ENCODE measurements at regions not wholly inside any gene's neighbourhood (a gene's known extent, or its start where the extent isn't known, plus 50 kb on each side); places are given as distances from the start of the nearest gene placed in this dataset.
"Not testable (repeated sequence)": the region's sequence is repeated elsewhere in the genome, so short reads cannot be mapped to it uniquely, and the experiment has no call there.

- no peak for DNase-seq (ENCODE audit: low spot score in 2 of 2)
- Histone ChIP-seq H3K4me1 (no peaks in the 10 kb centered on the region), H3K36me3 (replicated peaks) (no peaks in the 10 kb centered on the region), H3K9me3 (no peaks in the 10 kb centered on the region), H3K4me3 (no peak overlapping the region), H3K27me3 (ENCODE audit: low read depth) (peaks cover 16% of the 10 kb centered on the region; the same call in 1 of the 2 replicates)
- in situ Hi-C loops (cut with MboI; ENCODE audit: low sequenced_read_pairs) = loop anchor here (5.0 to 10.0 kb wide), 2 partner anchors 133 to 385 kb away; no protein-coding TSS in a partner anchor
Measured at GRCh38 chr15:98289747-98290146, 329.2 kb downstream of the ARRDC4 start.

DNA sequence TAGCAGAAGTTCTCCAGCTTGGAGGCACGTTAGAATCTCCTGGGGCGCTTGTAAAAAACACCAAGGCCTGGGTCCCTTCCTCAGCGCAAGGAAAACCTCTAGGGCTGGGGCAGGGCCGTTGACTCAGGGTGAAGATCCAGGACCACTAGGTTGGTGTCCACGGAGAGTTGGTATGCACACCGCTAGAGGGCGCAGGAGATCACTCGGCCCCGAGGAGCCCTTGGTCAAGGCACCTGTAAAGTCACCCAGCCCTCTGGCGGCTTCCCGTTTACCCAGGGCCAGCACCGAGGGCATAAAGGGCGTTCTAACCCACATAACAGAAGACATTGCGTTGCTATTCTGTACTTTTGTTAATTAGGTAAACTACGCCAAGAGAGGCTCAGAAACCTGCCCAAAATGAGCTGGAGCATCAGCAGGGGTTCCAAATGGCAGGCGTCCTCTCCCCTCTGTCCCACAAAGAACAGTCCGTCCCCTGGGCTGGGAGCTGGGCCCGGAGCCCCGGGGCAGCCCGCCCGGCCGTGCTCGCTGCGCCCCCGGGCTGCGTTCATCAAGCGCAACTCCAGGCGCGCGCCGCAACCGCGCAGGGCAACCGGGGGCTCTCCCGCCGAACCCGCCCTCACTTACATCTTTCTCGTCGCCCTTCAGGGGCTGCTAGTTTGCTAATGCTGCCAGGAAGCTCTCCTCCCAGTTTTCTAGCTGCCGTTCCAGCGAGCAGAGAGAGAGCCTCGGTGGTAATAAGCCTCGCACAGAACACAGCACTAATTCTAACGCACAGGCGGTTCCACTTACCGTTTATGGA is 332.1 kb downstream of the ARRDC4 start:
- Histone ChIP-seq H3K4me3 (no peak overlapping the region), H3K27me3 (ENCODE audit: low read depth) (peaks cover 16% of the 10 kb centered on the region; the same call in 1 of the 2 replicates), H3K36me3 (replicated peaks) (no peaks in the 10 kb centered on the region), H3K9me3 (no peaks in the 10 kb centered on the region), H3K4me1 (no peaks in the 10 kb centered on the region)
- in situ Hi-C loops (cut with MboI; ENCODE audit: low sequenced_read_pairs) = loop anchor here (5.0 to 10.0 kb wide), 2 partner anchors 130 to 388 kb away; no protein-coding TSS in a partner anchor
- peak; percentile 32 to 85 for DNase-seq (ENCODE audit: low spot score in 2 of 2)

- in situ Hi-C loops (cut with MboI; ENCODE audit: low sequenced_read_pairs) = loop anchor here (5.0 to 10.0 kb wide), 2 partner anchors 128 to 389 kb away; no protein-coding TSS in a partner anchor
- no peaks in the 10 kb centered on the region for H3K9me3 ChIP-seq
Measured at GRCh38 chr15:98294126-98294525, 333.6 kb downstream of the ARRDC4 start.

GRCh38 chr15:98295101-98295759 is 334.7 kb downstream of the ARRDC4 start:
- not testable (repeated sequence) for H3K4me1 ChIP-seq; H3K36me3 ChIP-seq (replicated peaks); H3K4me3 ChIP-seq; H3K9me3 ChIP-seq
- in situ Hi-C loops (cut with MboI; ENCODE audit: low sequenced_read_pairs) = loop anchor here (10.0 kb wide), 1 partner anchor 390 kb away; no protein-coding TSS in a partner anchor
- peak; percentile 28 to 45 for DNase-seq (ENCODE audit: low spot score in 2 of 2)
- H3K27me3 ChIP-seq (ENCODE audit: low read depth) = peaks cover 16% of the 10 kb centered on the region; the same call in 1 of the 2 replicates

More at GRCh38 chr15:98294126-98294525, 333.6 kb downstream of the ARRDC4 start:
- Histone ChIP-seq H3K27me3 (ENCODE audit: low read depth) (peaks cover 16% of the 10 kb centered on the region; the same call in 1 of the 2 replicates), H3K4me3 (no peak overlapping the region), H3K36me3 (replicated peaks) (no peaks in the 10 kb centered on the region), H3K4me1 (no peaks in the 10 kb centered on the region)
- no peak for DNase-seq (ENCODE audit: low spot score in 2 of 2)

GRCh38 chr15:98296653-98297052 is 336.1 kb downstream of the ARRDC4 start:
- H3K27me3 ChIP-seq (ENCODE audit: low read depth) = peaks cover 16% of the 10 kb centered on the region; the same call in 1 of the 2 replicates
- no peaks in the 10 kb centered on the region for H3K9me3 ChIP-seq
- in situ Hi-C loops (cut with MboI; ENCODE audit: low sequenced_read_pairs) = loop anchor here (10.0 kb wide), 1 partner anchor 392 kb away; no protein-coding TSS in a partner anchor
- no peak overlapping the region for H3K4me3 ChIP-seq
- DNase-seq (ENCODE audit: low spot score in 2 of 2) = no peak
- no peaks in the 10 kb centered on the region for H3K36me3 ChIP-seq (replicated peaks)
- no peaks in the 10 kb centered on the region for H3K4me1 ChIP-seq

GRCh38 chr15:98304371-98304770 is 343.9 kb downstream of the ARRDC4 start:
- no peak for DNase-seq (ENCODE audit: low spot score in 2 of 2)
- Histone ChIP-seq H3K4me1 (no peaks in the 10 kb centered on the region), H3K36me3 (replicated peaks) (no peaks in the 10 kb centered on the region), H3K27me3 (ENCODE audit: low read depth) (peaks cover 6% of the 10 kb centered on the region; the same call in 1 of the 2 replicates), H3K4me3 (no peak overlapping the region), H3K9me3 (no peaks in the 10 kb centered on the region)
- in situ Hi-C loops (cut with MboI; ENCODE audit: low sequenced_read_pairs) = no loop called here

- Histone ChIP-seq H3K36me3 (replicated peaks) (no peaks in the 10 kb centered on the region), H3K4me1 (no peaks in the 10 kb centered on the region), H3K9me3 (no peaks in the 10 kb centered on the region), H3K4me3 (no peak overlapping the region), H3K27me3 (ENCODE audit: low read depth) (peaks cover 6% of the 10 kb centered on the region; the same call in 1 of the 2 replicates)
- in situ Hi-C loops (cut with MboI; ENCODE audit: low sequenced_read_pairs) = no loop called here
- no peak for DNase-seq (ENCODE audit: low spot score in 2 of 2)
Measured at GRCh38 chr15:98308117-98308516, 340.2 kb upstream of the IGF1R start.

DNA sequence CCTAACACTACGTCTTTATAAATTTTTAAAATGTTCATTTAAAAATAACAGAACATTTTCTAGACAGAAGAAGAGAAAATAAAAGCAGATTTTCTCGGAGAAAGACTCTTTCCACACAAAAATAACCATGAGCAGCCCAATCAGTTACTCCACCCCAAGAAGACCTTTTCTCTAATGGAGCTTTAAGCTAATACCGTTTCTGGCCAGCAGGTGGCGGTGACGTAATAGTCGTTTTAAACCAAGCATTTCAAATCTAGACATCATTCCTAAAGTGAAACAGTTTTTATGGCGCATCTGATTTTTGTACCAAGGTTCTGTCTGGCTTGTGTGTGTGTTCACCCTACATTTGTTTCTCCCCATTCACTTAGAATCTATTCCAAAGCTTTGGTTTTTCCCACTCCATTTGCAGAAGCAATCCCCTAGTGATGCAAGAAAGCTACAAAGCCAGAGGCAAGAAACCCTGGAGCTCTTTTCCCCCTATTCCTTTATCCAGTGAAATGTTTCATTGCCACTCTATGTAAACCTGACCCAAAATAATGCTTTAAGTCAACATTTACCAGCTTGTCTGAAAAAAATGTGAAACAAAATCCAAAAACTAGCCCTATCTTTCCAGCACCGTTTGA is 336.7 kb upstream of the IGF1R start:
- DNase-seq (ENCODE audit: low spot score in 2 of 2) = peak; percentile 29 to 85
- Histone ChIP-seq H3K4me3 (no peak overlapping the region), H3K27me3 (ENCODE audit: low read depth) (no peaks in the 10 kb centered on the region), H3K9me3 (no peaks in the 10 kb centered on the region), H3K4me1 (no peaks in the 10 kb centered on the region), H3K36me3 (replicated peaks) (no peaks in the 10 kb centered on the region)
- in situ Hi-C loops (cut with MboI; ENCODE audit: low sequenced_read_pairs) = no loop called here

GRCh38 chr15:98312913-98313312 is 335.4 kb upstream of the IGF1R start:
- Histone ChIP-seq H3K9me3 (no peaks in the 10 kb centered on the region), H3K36me3 (replicated peaks) (no peaks in the 10 kb centered on the region), H3K4me1 (no peaks in the 10 kb centered on the region), H3K27me3 (ENCODE audit: low read depth) (no peaks in the 10 kb centered on the region), H3K4me3 (no peak overlapping the region)
- no peak for DNase-seq (ENCODE audit: low spot score in 2 of 2)
- in situ Hi-C loops (cut with MboI; ENCODE audit: low sequenced_read_pairs) = no loop called here

DNA sequence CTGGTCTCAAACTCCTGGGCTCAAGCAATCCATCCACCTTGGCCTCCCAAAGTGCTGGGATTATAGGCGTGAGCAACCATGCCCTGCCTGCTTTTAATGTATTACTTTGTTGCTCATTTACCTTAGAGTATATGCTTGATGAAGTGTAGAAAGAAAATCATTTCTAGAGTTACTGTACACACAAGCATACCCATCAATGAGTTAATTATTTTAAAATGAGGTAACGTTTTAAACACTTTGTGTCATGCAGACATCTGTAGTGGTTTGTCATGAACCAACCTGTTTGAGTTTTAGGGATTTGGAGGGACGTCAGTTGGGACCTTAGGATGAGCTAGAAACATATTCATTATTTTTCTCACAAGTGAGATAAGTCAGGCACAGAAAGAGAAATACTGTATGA is 332.4 kb upstream of the IGF1R start:
- H3K27me3 ChIP-seq (ENCODE audit: low read depth) = no peaks in the 10 kb centered on the region
- H3K9me3 ChIP-seq = no peaks in the 10 kb centered on the region
- in situ Hi-C loops (cut with MboI; ENCODE audit: low sequenced_read_pairs) = no loop called here
- no peaks in the 10 kb centered on the region for H3K4me1 ChIP-seq
- no peak for DNase-seq (ENCODE audit: low spot score in 2 of 2)
- H3K36me3 ChIP-seq (replicated peaks) = no peaks in the 10 kb centered on the region
- no peak overlapping the region for H3K4me3 ChIP-seq

GRCh38 chr15:98321896-98322295 is 326.4 kb upstream of the IGF1R start:
- in situ Hi-C loops (cut with MboI; ENCODE audit: low sequenced_read_pairs) = no loop called here
- peak in 1 of 2 experiments; percentile 12 for DNase-seq (ENCODE audit: low spot score in 2 of 2)

DNA sequence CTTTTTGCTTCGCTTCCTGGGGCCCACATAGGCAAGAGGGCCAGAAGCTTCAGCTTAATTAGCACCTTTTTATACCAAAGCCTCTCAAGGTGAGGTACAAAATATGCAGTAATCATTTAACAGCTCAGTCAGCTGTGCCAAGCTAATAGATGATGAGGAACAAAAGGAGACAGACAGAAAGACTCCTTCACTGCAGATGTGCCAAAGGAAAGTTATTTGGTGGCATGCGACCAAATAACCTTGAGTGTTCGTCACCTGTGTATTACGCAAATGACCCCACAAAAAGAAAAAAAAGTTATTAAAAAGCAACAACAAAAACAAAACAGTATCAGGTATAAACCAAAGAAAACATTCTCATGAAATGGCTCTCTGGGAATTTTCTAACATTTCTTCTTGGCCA is 325.8 kb upstream of the IGF1R start:
- no peaks in the 10 kb centered on the region for H3K27me3 ChIP-seq (ENCODE audit: low read depth)
- no peaks in the 10 kb centered on the region for H3K4me1 ChIP-seq
- no peaks in the 10 kb centered on the region for H3K36me3 ChIP-seq (replicated peaks)
- no peaks in the 10 kb centered on the region for H3K9me3 ChIP-seq
- no peak for DNase-seq (ENCODE audit: low spot score in 2 of 2)
- no peak overlapping the region for H3K4me3 ChIP-seq
- in situ Hi-C loops (cut with MboI; ENCODE audit: low sequenced_read_pairs) = no loop called here

More at GRCh38 chr15:98321896-98322295, 326.4 kb upstream of the IGF1R start:
- no peaks in the 10 kb centered on the region for H3K27me3 ChIP-seq (ENCODE audit: low read depth)
- H3K4me3 ChIP-seq = no peak overlapping the region
- no peaks in the 10 kb centered on the region for H3K9me3 ChIP-seq
- H3K36me3 ChIP-seq (replicated peaks) = no peaks in the 10 kb centered on the region
- no peaks in the 10 kb centered on the region for H3K4me1 ChIP-seq

DNA sequence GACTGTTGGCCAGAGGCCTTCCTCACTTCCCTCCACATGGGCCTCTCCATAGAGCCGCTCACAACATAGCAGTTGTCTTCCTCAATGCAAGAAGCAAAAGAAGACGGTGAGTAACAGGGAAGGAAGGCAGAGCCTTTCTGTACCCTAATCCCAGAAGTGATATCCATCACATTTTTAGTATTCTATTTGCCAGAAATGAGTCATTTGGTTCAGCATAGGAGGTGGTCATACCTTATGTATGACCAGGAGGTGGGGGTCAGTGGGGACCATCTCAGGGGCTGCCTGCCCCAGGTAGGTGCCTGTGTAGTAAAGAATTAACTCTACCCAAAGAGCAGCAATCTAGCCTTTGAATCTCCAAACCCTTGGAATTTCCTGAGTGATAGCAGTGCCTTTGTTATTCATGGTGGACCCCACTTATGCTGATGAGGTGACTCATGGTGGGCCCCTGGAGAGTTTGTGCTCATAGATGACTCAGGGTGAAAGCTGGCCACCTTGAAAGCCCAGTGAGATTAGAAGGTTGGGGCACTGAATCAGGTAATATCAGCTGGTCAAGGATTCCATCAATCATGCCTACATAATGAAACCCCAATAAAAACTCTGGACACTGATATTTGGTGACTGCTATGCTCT is 323.9 kb upstream of the IGF1R start:
- H3K4me3 ChIP-seq = no peak overlapping the region
- no peak for DNase-seq (ENCODE audit: low spot score in 2 of 2)
- in situ Hi-C loops (cut with MboI; ENCODE audit: low sequenced_read_pairs) = no loop called here

More for the DNA sequence above, 323.9 kb upstream of the IGF1R start:
- Histone ChIP-seq H3K9me3 (no peaks in the 10 kb centered on the region), H3K36me3 (replicated peaks) (no peaks in the 10 kb centered on the region), H3K4me1 (no peaks in the 10 kb centered on the region), H3K27me3 (ENCODE audit: low read depth) (no peaks in the 10 kb centered on the region)

All from HAP-1 (cell line).